GM12878 (cell line): ENCODE measurements at regions not wholly inside any gene's neighbourhood (a gene's known extent, or its start where the extent isn't known, plus 50 kb on each side); places are given as distances from the start of the nearest gene placed in this dataset.

Experiments
- ATAC-seq: fragments of 200-7000 bp; cut with Tn5 transposase; 3 replicates; pipeline ENCODE4 v1.9.1; 2020; ENCODE audit warnings: mild to moderate bottlenecking, moderate library complexity
- BruUV-seq: library from RNA; stranded (reverse); fragments of 400-500 nt; replicated peaks from 2 replicates; lab custom pipeline; 2021; lab: Mats Ljungman, UMichigan
- CTCF ChIA-PET: fragments of 300-600 bp; sonication (Branson Sonifier 250); formaldehyde crosslinking; extraction: SDS; loops from one replicate; lab custom pipeline; 2021; ENCODE audit warnings: inconsistent platforms; lab: Yijun Ruan, JAX
- POLR2A ChIA-PET: fragments of 350-600 bp; formaldehyde crosslinking; extraction: SDS; loops from one replicate; lab custom pipeline; 2021; ENCODE audit warnings: inconsistent platforms; lab: Charles Lee
- RAD21 ChIA-PET: fragments of 300-600 bp; sonication (Branson Sonifier 250); formaldehyde crosslinking; loops from one replicate; lab custom pipeline; 2023; ENCODE audit warnings: antibody characterized with exemption; ENCODE audit not compliant: unreplicated experiment; lab: Charles Lee
- SMC1A ChIA-PET: fragments of 300-600 bp; sonication (Branson Sonifier 250); formaldehyde crosslinking; loops from one replicate; lab custom pipeline; 2023; ENCODE audit not compliant: unreplicated experiment, uncharacterized antibody; lab: Charles Lee
- DNase-seq: peaks from one replicate; pipeline ENCODE4 v3.0.0-alpha.2; 2011; ENCODE audit warnings: low read depth, low spot score
- FAIRE-seq: peaks from 3 replicates; lab custom pipeline; 2011; peaks lifted over from hg19 to GRCh38; lab: Jason Lieb, UNC
- H2AFZ ChIP-seq: 2 replicates; pipeline ENCODE4 v1.6.0; 2011; ENCODE audit warnings: low read depth, low read length, control low read depth; ENCODE audit not compliant: control insufficient read depth
- H3K27ac ChIP-seq: 2 replicates; pipeline ENCODE4 v1.5.1; 2011; ENCODE audit warnings: control low read depth; ENCODE audit not compliant: control insufficient read depth, insufficient read depth
- H3K27me3 ChIP-seq, 2 experiments: replicated peaks in 1 of 2; 2 replicates each; pipeline versions ENCODE4 v1.6.0 to v1.6.1; 2011; ENCODE audit warnings: low read length in 1 of 2; ENCODE audit not compliant: control insufficient read depth in 2 of 2, insufficient read depth in 2 of 2
- H3K36me3 ChIP-seq, 2 experiments: 2 replicates each; pipeline ENCODE4 v1.5.1; 2011; ENCODE audit warnings: low read length in 1 of 2; ENCODE audit not compliant: control insufficient read depth in 2 of 2, insufficient read depth in 2 of 2
- H3K4me1 ChIP-seq: 2 replicates; pipeline ENCODE4 v1.6.1; 2011; ENCODE audit warnings: mild to moderate bottlenecking, low read length, moderate library complexity, mixed read lengths; ENCODE audit not compliant: control insufficient read depth, insufficient read depth
- H3K4me2 ChIP-seq: 2 replicates; pipeline ENCODE4 v1.6.0; 2011; ENCODE audit warnings: control low read depth; ENCODE audit not compliant: control insufficient read depth, insufficient read depth
- H3K4me3 ChIP-seq: fragments of 200-600 bp; sonication (generic); 2 replicates; pipeline ENCODE4 v1.5.1; 2016
- H3K79me2 ChIP-seq: 2 replicates; pipeline ENCODE4 v1.6.0; 2011; ENCODE audit warnings: low read length; ENCODE audit not compliant: control insufficient read depth, insufficient read depth
- H3K9ac ChIP-seq: 2 replicates; pipeline ENCODE4 v1.8.0; 2011; ENCODE audit warnings: low read length, control low read depth, mixed read lengths; ENCODE audit not compliant: control insufficient read depth, insufficient read depth
- H3K9me3 ChIP-seq: replicated peaks from 3 replicates; pipeline ENCODE4 v1.5.1; 2011; ENCODE audit warnings: mild to moderate bottlenecking, low read length; ENCODE audit not compliant: control insufficient read depth, insufficient read depth
- H4K20me1 ChIP-seq: 2 replicates; pipeline ENCODE4 v1.6.0; 2011; ENCODE audit not compliant: control insufficient read depth, insufficient read depth
- ASH2L ChIP-seq: fragments of 300-600, 200-600 bp; sonication (generic); IDR thresholded peaks from 2 replicates; pipeline ENCODE4 v1.6.1; 2017; ENCODE audit warnings: low read depth, mild to moderate bottlenecking, borderline replicate concordance
- ATF3 ChIP-seq: IDR thresholded peaks from 2 replicates; pipeline ENCODE4 v1.6.1; 2011; ENCODE audit warnings: low read depth, mild to moderate bottlenecking, low read length, moderate library complexity, borderline replicate concordance; ENCODE audit errors: extremely low read depth
- ATF7 ChIP-seq: fragments of 450-650 bp; IDR thresholded peaks from 2 replicates; pipeline ENCODE4 v1.6.1; 2016; ENCODE audit warnings: low read depth, mild to moderate bottlenecking
- CBX3 ChIP-seq: fragments of 200-600 bp; sonication (generic); IDR thresholded peaks from 2 replicates; pipeline ENCODE4 v1.6.1; 2016; ENCODE audit warnings: low read depth, borderline replicate concordance
- CHD2 ChIP-seq: IDR thresholded peaks from 2 replicates; pipeline ENCODE4 v1.6.1; 2011; ENCODE audit warnings: low read depth, low read length, improper control_type of control experiment, borderline replicate concordance
- FOXK2 ChIP-seq: fragments of 450-650 bp; IDR thresholded peaks from 2 replicates; pipeline ENCODE4 v1.6.1; 2017; ENCODE audit warnings: mild to moderate bottlenecking, moderate library complexity
- HDAC6 ChIP-seq: fragments of 200-600 bp; sonication (generic); IDR thresholded peaks from one replicate; pipeline ENCODE4 v1.8.0; 2017; ENCODE audit warnings: antibody characterized with exemption; ENCODE audit not compliant: unreplicated experiment
- IRF4 ChIP-seq: IDR thresholded peaks from 2 replicates; pipeline ENCODE4 v1.6.1; 2011; ENCODE audit warnings: low read depth, low read length
- MEF2A ChIP-seq: IDR thresholded peaks from 2 replicates; pipeline ENCODE4 v1.6.1; 2011; ENCODE audit warnings: low read depth, mild to moderate bottlenecking, low read length, moderate library complexity; ENCODE audit not compliant: insufficient read depth
- RAD21 ChIP-seq: IDR thresholded peaks from 2 replicates; pipeline ENCODE4 v1.6.1; 2011; ENCODE audit warnings: mild to moderate bottlenecking, low read depth, low read length, moderate library complexity; ENCODE audit not compliant: insufficient read depth
- SIN3A ChIP-seq: IDR thresholded peaks from 2 replicates; pipeline ENCODE4 v1.6.1; 2012; ENCODE audit warnings: low read depth, low read length, improper control_type of control experiment
- SMC3 ChIP-seq: IDR thresholded peaks from 2 replicates; pipeline ENCODE4 v1.6.1; 2011; ENCODE audit warnings: low read length, improper control_type of control experiment, borderline replicate concordance
- SP1 ChIP-seq: IDR thresholded peaks from one replicate; pipeline ENCODE4 v1.6.1; 2011; ENCODE audit warnings: low read depth, low read length
- SUZ12 ChIP-seq: fragments of 200-600 bp; sonication (generic); IDR thresholded peaks from one replicate; pipeline ENCODE4 v1.6.1; 2018; ENCODE audit warnings: antibody characterized with exemption, mild to moderate bottlenecking; ENCODE audit not compliant: unreplicated experiment
- ZBTB4 ChIP-seq: fragments of 450-650 bp; formaldehyde crosslinking; IDR thresholded peaks from 2 replicates; pipeline ENCODE4 v1.4.0; 2022; ENCODE audit warnings: mild to moderate bottlenecking, moderate library complexity
- WGBS: methylation state at CpG from one replicate; pipeline ENCODE4 v1.1.6; 2016; ENCODE audit warnings: low lambda C conversion rate; ENCODE audit not compliant: insufficient replicate concordance, insufficient coverage; ENCODE audit errors: missing lambda C conversion rate; 5-methylcytosine and 5-hydroxymethylcytosine counted together
- in situ Hi-C: fragments of 300-500 bp; cut with MboI; formaldehyde crosslinking; loops from 9 replicates; pipeline ENCODE4 v1.14.3; 2018; ENCODE audit warnings: mixed read lengths
- intact Hi-C: fragments of 100-400 bp; cut with micrococcal nuclease; formaldehyde crosslinking; loops from one replicate; pipeline ENCODE4 v1.14.2; 2022; ENCODE audit not compliant: unreplicated experiment

- Histone ChIP-seq H3K27ac (no peak overlapping the region), H3K4me2 (no peak overlapping the region), H4K20me1 (no peaks in the 10 kb centered on the region), H3K9ac (no peak overlapping the region), H3K4me1 (no peaks in the 10 kb centered on the region), H3K27me3 (no peaks in the 10 kb centered on the region), H3K4me3 (no peak overlapping the region), H2AFZ (no peak overlapping the region), H3K36me3 (no peaks in the 10 kb centered on the region), H3K9me3 (no peaks in the 10 kb centered on the region), H3K79me2 (no peaks in the 10 kb centered on the region)
- ChIA-PET POLR2A (no interaction called here), RAD21 (no interaction called here), SMC1A (no interaction called here), CTCF (no interaction called here)
- no peak for FAIRE-seq
- no peak for ATAC-seq
- WGBS: 0% methylated on average over 3 of the region's 3 CpGs
- BruUV-seq: no TSS peak
- no peak for DNase-seq
- in situ Hi-C loops: no loop called here
- TF ChIP-seq CBX3 (no peak), MEF2A (no peak), FOXK2 (no peak), RAD21 (no peak), IRF4 (no peak), ATF7 (no peak)
- intact Hi-C loops: no loop called here
Observed at GRCh38 chr7:8817448-8818036, 384.1 kb downstream of the NXPH1 start.

GRCh38 chr7:8818406-8818805 lies 385.0 kb downstream of the NXPH1 start:
- H3K4me2 ChIP-seq: no peak overlapping the region
- H3K27me3 ChIP-seq: no peaks in the 10 kb centered on the region
- no peak overlapping the region for H2AFZ ChIP-seq
- in situ Hi-C loops (no loop called here), intact Hi-C loops (no loop called here)
- no peaks in the 10 kb centered on the region for H3K36me3 ChIP-seq
- no peaks in the 10 kb centered on the region for H3K4me1 ChIP-seq
- no peak overlapping the region for H3K27ac ChIP-seq
- H3K79me2 ChIP-seq: no peaks in the 10 kb centered on the region
- no peaks in the 10 kb centered on the region for H4K20me1 ChIP-seq
- H3K4me3 ChIP-seq: no peak overlapping the region
- H3K9ac ChIP-seq: no peak overlapping the region
- 18% methylated on average over 2 of the region's 2 CpGs for WGBS
- H3K9me3 ChIP-seq: no peaks in the 10 kb centered on the region
- CTCF ChIA-PET: interaction anchor here (0.6 kb wide), 1 partner anchor 267 kb away, joined by 3 read pairs; no protein-coding TSS in a partner anchor
- no peak for DNase-seq
- POLR2A ChIA-PET: no interaction called here
- BruUV-seq: no TSS peak
- ATAC-seq: no peak
- SMC1A ChIA-PET: no interaction called here
- RAD21 ChIA-PET: no interaction called here
- no peak for FAIRE-seq
- TF ChIP-seq ATF3 (no peak), SMC3 (no peak), SIN3A (no peak), ZBTB4 (CRISPR knock-in tag) (no peak), HDAC6 (no peak), SUZ12 (no peak), CHD2 (no peak), SP1 (no peak), ASH2L (no peak)
